CD14-positive monocyte (primary cell): ENCODE measurements at regions not wholly inside any gene's neighbourhood (a gene's known extent, or its start where the extent isn't known, plus 50 kb on each side); places are given as distances from the start of the nearest gene placed in this dataset.

ENCODE experiments used
- DNase-seq, 3 donors: peaks; one replicate each; pipeline ENCODE4 v3.0.0-alpha.2; 2011 to 2022
- H2AFZ ChIP-seq: 2 replicates; pipeline ENCODE4 v1.6.0; 2012; ENCODE audit warnings: mild to moderate bottlenecking, low read depth, low read length, inconsistent platforms; ENCODE audit not compliant: insufficient read depth, poor library complexity, severe bottlenecking
- H3K27ac ChIP-seq, 2 donors: 1 replicate in 1 of 2; 2 replicates in 1 of 2; pipeline ENCODE4 v1.5.1; 2012 to 2013; ENCODE audit warnings: low read length in 2 of 2, control low read depth in 1 of 2, inconsistent platforms in 1 of 2, low read depth in 1 of 2, mild to moderate bottlenecking in 1 of 2
- H3K27me3 ChIP-seq, 2 donors: one replicate each; pipeline versions ENCODE4 v1.6.0 to v1.6.1; 2011 to 2013; ENCODE audit warnings: low read length in 2 of 2; ENCODE audit not compliant: control insufficient read depth in 2 of 2, insufficient read depth in 2 of 2
- H3K36me3 ChIP-seq, 2 donors: replicated peaks in 1 of 2; 1 replicate in 1 of 2; 2 replicates in 1 of 2; pipeline versions ENCODE4 v1.5.1 to v1.6.1; 2012 to 2013; ENCODE audit warnings: low read length in 2 of 2, control low read depth in 1 of 2, inconsistent platforms in 1 of 2, mild to moderate bottlenecking in 1 of 2; ENCODE audit not compliant: insufficient read depth in 2 of 2, control insufficient read depth in 1 of 2
- H3K4me1 ChIP-seq, 2 donors: 1 replicate in 1 of 2; 2 replicates in 1 of 2; pipeline versions ENCODE4 v1.5.1 to v1.6.1; 2012 to 2013; ENCODE audit warnings: low read length in 2 of 2, control low read depth in 1 of 2, inconsistent platforms in 1 of 2, mild to moderate bottlenecking in 1 of 2, moderate library complexity in 1 of 2; ENCODE audit not compliant: insufficient read depth in 2 of 2, control insufficient read depth in 1 of 2
- H3K4me2 ChIP-seq: replicated peaks from 2 replicates; pipeline ENCODE3; 2012; ENCODE audit warnings: low read length, moderate library complexity, mild to moderate bottlenecking; ENCODE audit not compliant: poor library complexity, severe bottlenecking; ENCODE audit errors: extremely low read depth
- H3K4me3 ChIP-seq, 3 experiments: fragments of 200-600 bp in 1 of 3; sonication (generic) in 1 of 3; replicated peaks in 1 of 3; 1 replicate in 2 of 3; 2 replicates in 1 of 3; pipeline ENCODE4 v1.5.1; 2011 to 2013; ENCODE audit warnings: low read length in 3 of 3, mild to moderate bottlenecking in 3 of 3, control low read depth in 2 of 3, low read depth in 2 of 3, inconsistent platforms in 1 of 3, moderate library complexity in 1 of 3
- H3K79me2 ChIP-seq: 2 replicates; pipeline ENCODE4 v1.6.0; 2012; ENCODE audit warnings: mild to moderate bottlenecking, control low read depth, inconsistent platforms, low read length, moderate library complexity; ENCODE audit not compliant: insufficient read depth
- H3K9ac ChIP-seq: 2 replicates; pipeline ENCODE4 v1.6.0; 2017; ENCODE audit warnings: low read length, mild to moderate bottlenecking; ENCODE audit not compliant: insufficient read depth, poor library complexity, severe bottlenecking
- H3K9me3 ChIP-seq, 2 donors: replicated peaks in 1 of 2; 1 replicate in 1 of 2; 2 replicates in 1 of 2; pipeline versions ENCODE4 v1.5.1 to v1.6.1; 2012 to 2013; ENCODE audit warnings: low read length in 2 of 2, control low read depth in 1 of 2; ENCODE audit not compliant: control insufficient read depth in 1 of 2, insufficient read depth in 1 of 2
- H4K20me1 ChIP-seq: 2 replicates; pipeline ENCODE4 v1.6.0; 2012; ENCODE audit warnings: mild to moderate bottlenecking, low read length, control low read depth, moderate library complexity; ENCODE audit not compliant: insufficient read depth
- H3K27ac Mint-ChIP-seq, 7 donors: one replicate each; pipeline ENCODE4 v1.8.0; 2020; ENCODE audit warnings: mild to moderate bottlenecking in 7 of 7, mixed read lengths in 7 of 7, moderate library complexity in 6 of 7, inconsistent platforms in 2 of 7
- H3K27me3 Mint-ChIP-seq, 3 donors: one replicate each; pipeline ENCODE4 v1.8.0; 2021 to 2022; ENCODE audit warnings: low read depth in 3 of 3, mild to moderate bottlenecking in 3 of 3, mixed read lengths in 3 of 3, moderate library complexity in 3 of 3, inconsistent platforms in 1 of 3
- H3K36me3 Mint-ChIP-seq, 2 donors: one replicate each; pipeline ENCODE4 v1.8.0; 2020; ENCODE audit warnings: mixed read lengths in 2 of 2, inconsistent platforms in 1 of 2, mild to moderate bottlenecking in 1 of 2
- H3K4me1 Mint-ChIP-seq: one replicate; pipeline ENCODE4 v1.8.0; 2020; ENCODE audit warnings: mild to moderate bottlenecking, mixed read lengths
- H3K4me3 Mint-ChIP-seq, 2 donors: one replicate each; pipeline ENCODE4 v1.8.0; 2020; ENCODE audit warnings: mild to moderate bottlenecking in 2 of 2, mixed read lengths in 2 of 2, moderate library complexity in 1 of 2
- H3K9me3 Mint-ChIP-seq, 7 donors: one replicate each; pipeline ENCODE4 v1.8.0; 2020 to 2022; ENCODE audit warnings: mixed read lengths in 7 of 7, mild to moderate bottlenecking in 6 of 7, moderate library complexity in 6 of 7, inconsistent platforms in 2 of 7
- WGBS: methylation state at CpG from one replicate; pipeline ENCODE4 v1.1.5; 2013; ENCODE audit warnings: missing lambda C conversion rate; ENCODE audit not compliant: insufficient coverage; 5-methylcytosine and 5-hydroxymethylcytosine counted together
- intact Hi-C, 2 donors: fragments of 100-400 bp; cut with micrococcal nuclease; formaldehyde crosslinking; loops; one replicate each; pipeline versions ENCODE4 v1.15.0 to v1.15.1; 2023
- TF ChIP-seq, protein P1 (sequence below): fragments of 200-600 bp; IDR thresholded peaks from one replicate; pipeline ENCODE4 v1.8.0; 2022; ENCODE audit warnings: antibody characterized with exemption, mild to moderate bottlenecking

- Histone ChIP-seq H4K20me1 (no peaks in the 10 kb centered on the region), H3K4me3 (no peak overlapping the region), H3K36me3 (no peaks in the 10 kb centered on the region), H2AFZ (no peak overlapping the region), H3K9ac (no peak overlapping the region), H3K4me2 (no peak overlapping the region), H3K79me2 (no peaks in the 10 kb centered on the region), H3K27me3 (no peaks in the 10 kb centered on the region), H3K9me3 (peaks cover 0 to 2% of the 10 kb centered on the region in 2 donors), H3K27ac (no peak overlapping the region), H3K4me1 (no peaks in the 10 kb centered on the region)
- Mint-ChIP-seq H3K4me1 (peaks cover 2% of the 10 kb centered on the region), H3K9me3 (peaks cover 0 to 5% (median 0%) of the 10 kb centered on the region in 7 donors), H3K27ac (no peak overlapping the region), H3K4me3 (no peak overlapping the region), H3K36me3 (no peaks in the 10 kb centered on the region), H3K27me3 (peaks cover 0 to 1% (median 0%) of the 10 kb centered on the region in 3 donors)
- intact Hi-C loops, result no loop called here
- TF ChIP-seq, protein P1, sequence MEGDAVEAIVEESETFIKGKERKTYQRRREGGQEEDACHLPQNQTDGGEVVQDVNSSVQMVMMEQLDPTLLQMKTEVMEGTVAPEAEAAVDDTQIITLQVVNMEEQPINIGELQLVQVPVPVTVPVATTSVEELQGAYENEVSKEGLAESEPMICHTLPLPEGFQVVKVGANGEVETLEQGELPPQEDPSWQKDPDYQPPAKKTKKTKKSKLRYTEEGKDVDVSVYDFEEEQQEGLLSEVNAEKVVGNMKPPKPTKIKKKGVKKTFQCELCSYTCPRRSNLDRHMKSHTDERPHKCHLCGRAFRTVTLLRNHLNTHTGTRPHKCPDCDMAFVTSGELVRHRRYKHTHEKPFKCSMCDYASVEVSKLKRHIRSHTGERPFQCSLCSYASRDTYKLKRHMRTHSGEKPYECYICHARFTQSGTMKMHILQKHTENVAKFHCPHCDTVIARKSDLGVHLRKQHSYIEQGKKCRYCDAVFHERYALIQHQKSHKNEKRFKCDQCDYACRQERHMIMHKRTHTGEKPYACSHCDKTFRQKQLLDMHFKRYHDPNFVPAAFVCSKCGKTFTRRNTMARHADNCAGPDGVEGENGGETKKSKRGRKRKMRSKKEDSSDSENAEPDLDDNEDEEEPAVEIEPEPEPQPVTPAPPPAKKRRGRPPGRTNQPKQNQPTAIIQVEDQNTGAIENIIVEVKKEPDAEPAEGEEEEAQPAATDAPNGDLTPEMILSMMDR, result no peak
- DNase-seq, result no peak
- WGBS, result 100% methylated on average over 1 of the region's 3 CpGs
Observed at GRCh38 chr5:115374057-115374775, 77.8 kb upstream of the CCDC112 start.

DNA sequence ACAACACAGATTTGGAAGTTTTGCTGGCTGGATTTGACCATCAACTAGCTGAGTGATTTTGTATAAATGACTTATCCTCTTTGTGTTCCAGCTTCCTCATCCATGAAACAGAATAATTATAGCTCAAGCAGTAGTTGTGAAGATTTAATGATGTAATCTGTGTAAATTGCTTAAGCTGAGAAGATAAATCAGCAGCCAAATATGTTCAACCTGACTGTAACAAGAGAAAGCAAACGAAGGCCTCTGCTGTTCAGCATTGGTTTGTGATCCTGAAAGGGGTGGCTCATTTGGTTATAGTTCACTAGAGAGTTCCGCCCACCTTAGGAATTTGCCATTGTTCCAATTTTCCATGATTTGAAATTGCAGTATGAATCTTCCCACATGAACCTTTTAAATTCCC is 75.7 kb upstream of the CCDC112 start:
- no peaks in the 10 kb centered on the region for H3K79me2 ChIP-seq
- peaks cover 0 to 5% (median 4%) of the 10 kb centered on the region in 7 donors for H3K9me3 Mint-ChIP-seq
- no peaks in the 10 kb centered on the region for H3K36me3 Mint-ChIP-seq
- H3K27me3 Mint-ChIP-seq, result peaks cover 0 to 1% (median 0%) of the 10 kb centered on the region in 3 donors
- H3K9me3 ChIP-seq, result peaks cover 0 to 8% of the 10 kb centered on the region in 2 donors
- H2AFZ ChIP-seq, result no peak overlapping the region
- TF ChIP-seq, protein P1, result no peak
- no CpG with 5 or more reads among the region's 2 CpGs for WGBS
- H3K4me3 ChIP-seq, result no peak overlapping the region
- H4K20me1 ChIP-seq, result no peaks in the 10 kb centered on the region
- no peaks in the 10 kb centered on the region for H3K27me3 ChIP-seq
- no peak overlapping the region for H3K4me2 ChIP-seq
- no peak for DNase-seq
- no peaks in the 10 kb centered on the region for H3K36me3 ChIP-seq
- no peak overlapping the region for H3K27ac ChIP-seq
- no peak overlapping the region for H3K27ac Mint-ChIP-seq
- H3K4me1 Mint-ChIP-seq, result no peaks in the 10 kb centered on the region
- H3K4me3 Mint-ChIP-seq, result no peak overlapping the region
- intact Hi-C loops, result no loop called here
- no peak overlapping the region for H3K9ac ChIP-seq
- no peaks in the 10 kb centered on the region for H3K4me1 ChIP-seq
